BJ (cell line): ENCODE measurements at regions not wholly inside any gene's neighbourhood (a gene's known extent, or its start where the extent isn't known, plus 50 kb on each side); places are given as distances from the start of the nearest gene placed in this dataset.

Source experiments
- CTCF ChIA-PET: fragments of 350-600 bp; formaldehyde crosslinking; extraction: SDS; loops from one replicate; lab custom pipeline; 2021; ENCODE audit warnings: antibody characterized with exemption, inconsistent platforms; lab: Yijun Ruan, JAX
- POLR2A ChIA-PET: fragments of 300-600 bp; sonication (Branson Sonifier 250); formaldehyde crosslinking; extraction: SDS; loops from one replicate; lab custom pipeline; 2021; ENCODE audit warnings: antibody characterized with exemption; lab: Charles Lee
- DNase-seq: peaks from one replicate; pipeline ENCODE4 v3.0.0-alpha.2; 2011; ENCODE audit warnings: low read depth
- H3K27me3 ChIP-seq: 2 replicates; pipeline ENCODE4 v1.6.0; 2011; ENCODE audit warnings: low read length; ENCODE audit not compliant: control insufficient read depth, insufficient read depth
- H3K36me3 ChIP-seq: 2 replicates; pipeline ENCODE4 v1.5.1; 2011; ENCODE audit warnings: low read length; ENCODE audit not compliant: control insufficient read depth, insufficient read depth
- H3K4me3 ChIP-seq: 2 replicates; pipeline ENCODE4 v1.5.1; 2011; ENCODE audit warnings: low read depth, mild to moderate bottlenecking, control low read depth, low read length
- TF ChIP-seq, protein P1 (sequence below): IDR thresholded peaks from 2 replicates; pipeline ENCODE4 v1.5.1; 2011; ENCODE audit warnings: low read depth, mild to moderate bottlenecking, control low read depth, inconsistent platforms, low read length, moderate library complexity; ENCODE audit not compliant: insufficient read depth

DNA sequence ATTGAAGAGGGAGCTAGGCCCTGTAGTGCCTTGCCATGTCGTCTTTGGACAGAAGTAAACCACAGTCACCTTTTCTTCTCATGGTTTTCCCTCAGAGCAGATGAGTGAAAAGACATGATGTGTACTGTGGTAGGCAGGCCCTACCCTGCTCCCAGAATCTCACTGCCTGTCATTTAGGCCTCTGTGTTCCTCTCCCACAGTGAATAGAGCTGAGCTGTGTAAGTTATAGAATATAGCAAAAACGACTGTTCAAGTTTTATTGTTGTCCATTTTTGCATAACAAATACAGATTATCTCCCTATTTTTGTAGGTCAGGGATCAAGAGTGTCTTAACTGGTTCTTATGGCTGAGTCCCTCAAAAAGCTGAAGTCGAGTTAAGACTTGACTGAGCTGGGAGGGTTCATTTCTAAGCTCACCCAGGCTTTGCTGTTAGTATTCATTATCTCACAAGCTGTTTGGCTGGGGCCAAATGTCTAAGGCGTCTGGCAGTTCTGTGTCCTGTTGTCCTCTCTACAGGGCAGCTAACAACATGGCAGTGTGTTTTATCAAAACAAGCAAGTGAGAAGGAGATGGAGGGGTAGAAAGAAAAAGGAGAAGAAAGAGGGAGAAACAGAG is 780.9 kb upstream of the POM121L12 start:
- TF ChIP-seq, protein P1, sequence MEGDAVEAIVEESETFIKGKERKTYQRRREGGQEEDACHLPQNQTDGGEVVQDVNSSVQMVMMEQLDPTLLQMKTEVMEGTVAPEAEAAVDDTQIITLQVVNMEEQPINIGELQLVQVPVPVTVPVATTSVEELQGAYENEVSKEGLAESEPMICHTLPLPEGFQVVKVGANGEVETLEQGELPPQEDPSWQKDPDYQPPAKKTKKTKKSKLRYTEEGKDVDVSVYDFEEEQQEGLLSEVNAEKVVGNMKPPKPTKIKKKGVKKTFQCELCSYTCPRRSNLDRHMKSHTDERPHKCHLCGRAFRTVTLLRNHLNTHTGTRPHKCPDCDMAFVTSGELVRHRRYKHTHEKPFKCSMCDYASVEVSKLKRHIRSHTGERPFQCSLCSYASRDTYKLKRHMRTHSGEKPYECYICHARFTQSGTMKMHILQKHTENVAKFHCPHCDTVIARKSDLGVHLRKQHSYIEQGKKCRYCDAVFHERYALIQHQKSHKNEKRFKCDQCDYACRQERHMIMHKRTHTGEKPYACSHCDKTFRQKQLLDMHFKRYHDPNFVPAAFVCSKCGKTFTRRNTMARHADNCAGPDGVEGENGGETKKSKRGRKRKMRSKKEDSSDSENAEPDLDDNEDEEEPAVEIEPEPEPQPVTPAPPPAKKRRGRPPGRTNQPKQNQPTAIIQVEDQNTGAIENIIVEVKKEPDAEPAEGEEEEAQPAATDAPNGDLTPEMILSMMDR, result no peak
- no peak for DNase-seq
- no peak overlapping the region for H3K4me3 ChIP-seq
- ChIA-PET POLR2A (no interaction called here), CTCF (no interaction called here)
- H3K36me3 ChIP-seq, result no peaks in the 10 kb centered on the region
- no peaks in the 10 kb centered on the region for H3K27me3 ChIP-seq

DNA sequence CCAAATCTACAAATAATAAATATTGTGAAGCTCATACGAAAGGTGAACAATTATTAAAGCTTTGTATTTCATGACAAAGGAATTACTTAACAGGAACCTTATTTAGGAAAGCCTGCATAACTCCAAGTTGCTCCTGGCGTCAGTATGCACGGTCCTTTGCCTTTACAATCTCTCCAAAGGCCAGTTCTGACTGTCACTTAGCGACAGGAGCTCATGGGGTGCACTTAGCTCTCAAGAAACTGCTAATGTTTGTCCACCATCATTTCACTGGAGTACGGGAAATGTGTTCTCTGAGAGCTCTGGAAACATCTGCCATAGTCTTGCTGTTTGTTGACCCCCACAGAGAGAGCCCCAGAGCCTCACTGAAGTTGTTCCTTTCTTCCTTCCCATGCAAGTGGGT is 781.5 kb upstream of the POM121L12 start:
- TF ChIP-seq, protein P1, result no peak
- H3K4me3 ChIP-seq, result no peak overlapping the region
- POLR2A ChIA-PET, result no interaction called here
- no peak for DNase-seq
- H3K27me3 ChIP-seq, result no peaks in the 10 kb centered on the region
- H3K36me3 ChIP-seq, result no peaks in the 10 kb centered on the region
- CTCF ChIA-PET, result no interaction called here

DNA sequence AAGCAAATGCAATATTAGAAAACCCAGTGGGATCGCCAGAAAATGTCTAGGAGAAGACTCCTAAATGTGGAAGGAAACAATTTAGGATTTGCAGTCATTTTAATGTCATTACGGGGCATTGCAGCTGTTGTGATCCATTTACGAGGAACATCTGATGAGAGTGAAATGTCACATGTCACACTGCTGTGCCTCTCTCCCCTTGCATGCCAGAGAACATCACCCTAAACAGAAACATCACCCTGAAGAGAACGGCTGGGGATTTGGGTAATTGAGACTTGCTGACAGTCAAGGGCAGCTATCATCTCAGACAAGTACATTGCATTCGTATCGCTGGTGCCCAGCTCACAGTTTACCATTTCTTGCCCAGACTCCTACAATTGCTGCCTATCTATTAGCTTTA is 785.7 kb upstream of the POM121L12 start:
- TF ChIP-seq, protein P1, result no peak
- H3K27me3 ChIP-seq, result no peaks in the 10 kb centered on the region
- POLR2A ChIA-PET, result no interaction called here
- CTCF ChIA-PET, result no interaction called here
- H3K4me3 ChIP-seq, result no peak overlapping the region
- H3K36me3 ChIP-seq, result no peaks in the 10 kb centered on the region
- DNase-seq, result no peak

DNA sequence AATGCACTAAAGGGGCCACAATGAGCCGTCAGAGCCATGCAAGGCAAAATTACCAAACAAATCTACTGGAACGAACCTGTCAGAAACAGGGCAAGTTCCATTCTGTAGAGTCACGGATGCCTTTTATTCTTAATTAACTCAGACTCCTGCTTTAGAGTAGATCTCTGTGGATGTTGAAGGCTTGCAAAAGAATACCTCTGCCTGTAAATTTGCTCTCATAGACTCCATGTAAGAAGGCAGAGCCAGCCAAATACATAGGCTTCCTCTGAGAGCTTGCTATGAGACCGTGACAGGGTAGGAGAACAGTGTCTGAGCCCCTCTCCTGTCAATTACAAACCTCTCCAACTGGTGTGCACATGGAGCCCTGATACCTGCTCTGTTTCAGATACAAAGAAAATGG is 787.9 kb upstream of the POM121L12 start:
- Histone ChIP-seq H3K4me3 (no peak overlapping the region), H3K27me3 (no peaks in the 10 kb centered on the region), H3K36me3 (no peaks in the 10 kb centered on the region)
- POLR2A ChIA-PET, result no interaction called here
- DNase-seq, result no peak
- CTCF ChIA-PET, result no interaction called here
- TF ChIP-seq, protein P1, result no peak

DNA sequence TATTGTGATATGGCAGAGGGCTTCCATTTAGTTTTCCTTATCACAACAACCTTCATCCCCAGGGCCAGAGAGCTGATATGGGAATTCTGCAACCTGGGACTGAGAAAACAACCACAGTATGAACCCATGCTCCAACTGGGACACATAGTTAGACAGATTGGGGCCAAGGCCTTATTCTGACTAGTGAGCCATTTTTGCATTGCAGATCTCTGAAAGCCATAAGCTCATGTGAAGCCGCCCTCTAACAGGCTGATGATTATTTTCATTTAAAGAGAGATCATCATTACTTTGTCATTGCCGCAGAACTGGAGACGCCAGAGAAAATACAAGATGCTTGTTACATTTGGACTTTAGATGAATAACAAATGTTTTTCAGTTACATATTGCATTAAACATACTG is 791.7 kb upstream of the POM121L12 start:
- ChIA-PET CTCF (no interaction called here), POLR2A (no interaction called here)
- Histone ChIP-seq H3K27me3 (no peaks in the 10 kb centered on the region), H3K36me3 (no peaks in the 10 kb centered on the region), H3K4me3 (no peak overlapping the region)
- DNase-seq, result no peak
- TF ChIP-seq, protein P1, result no peak
